ENCODE measurements at regions not wholly inside any gene's neighbourhood (a gene's known extent, or its start where the extent isn't known, plus 50 kb on each side); places are given as distances from the start of the nearest gene placed in this dataset.

GRCh38 chr17:71170070-71170469 lies 950.8 kb upstream of the SOX9 start:
- TF ChIP-seq POLR2AphosphoS5 (IDR thresholded peaks at IDR 0.05; ENCODE audit: insufficient read depth in 1 of 2, low read depth in 1 of 2) (no peak), POLR2A (IDR thresholded peaks at IDR 0.05) (no peak)

All from vagina (tissue), 2 donors.